ENCODE measurements at regions not wholly inside any gene's neighbourhood (a gene's known extent, or its start where the extent isn't known, plus 50 kb on each side); places are given as distances from the start of the nearest gene placed in this dataset.

DNA sequence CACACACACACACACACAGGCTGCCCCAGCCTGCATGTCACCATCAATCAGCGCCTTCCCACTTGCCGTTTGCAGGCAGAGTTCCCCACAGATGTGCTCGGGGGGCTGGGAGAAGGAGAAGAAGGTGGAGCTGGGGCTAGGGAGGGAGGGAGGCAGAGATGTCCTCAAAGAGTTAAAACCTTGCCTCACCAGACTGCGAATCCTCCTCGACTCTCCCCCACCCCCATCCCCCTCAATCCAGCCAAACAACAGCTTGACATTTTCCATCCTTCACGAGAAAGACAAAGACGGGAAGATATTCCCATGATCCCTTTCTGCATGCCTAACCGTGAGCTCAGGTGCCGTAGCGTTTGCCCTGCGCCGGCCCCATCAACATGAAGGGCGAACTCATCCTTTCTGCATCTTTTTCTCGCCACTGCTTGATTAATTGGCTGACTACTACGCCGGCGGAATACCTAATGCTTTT lies 365.5 kb downstream of the MIAT start:
- no peaks in the 10 kb centered on the region for H3K9me3 ChIP-seq
- H3K4me1 ChIP-seq = no peaks in the 10 kb centered on the region
- TF ChIP-seq POLR2A (IDR thresholded peaks at IDR 0.05) (no peak), POLR2AphosphoS5 (IDR thresholded peaks at IDR 0.05; ENCODE audit: insufficient read depth in 1 of 2, low read depth in 1 of 2) (no peak)
- TF ChIP-seq, protein P1, sequence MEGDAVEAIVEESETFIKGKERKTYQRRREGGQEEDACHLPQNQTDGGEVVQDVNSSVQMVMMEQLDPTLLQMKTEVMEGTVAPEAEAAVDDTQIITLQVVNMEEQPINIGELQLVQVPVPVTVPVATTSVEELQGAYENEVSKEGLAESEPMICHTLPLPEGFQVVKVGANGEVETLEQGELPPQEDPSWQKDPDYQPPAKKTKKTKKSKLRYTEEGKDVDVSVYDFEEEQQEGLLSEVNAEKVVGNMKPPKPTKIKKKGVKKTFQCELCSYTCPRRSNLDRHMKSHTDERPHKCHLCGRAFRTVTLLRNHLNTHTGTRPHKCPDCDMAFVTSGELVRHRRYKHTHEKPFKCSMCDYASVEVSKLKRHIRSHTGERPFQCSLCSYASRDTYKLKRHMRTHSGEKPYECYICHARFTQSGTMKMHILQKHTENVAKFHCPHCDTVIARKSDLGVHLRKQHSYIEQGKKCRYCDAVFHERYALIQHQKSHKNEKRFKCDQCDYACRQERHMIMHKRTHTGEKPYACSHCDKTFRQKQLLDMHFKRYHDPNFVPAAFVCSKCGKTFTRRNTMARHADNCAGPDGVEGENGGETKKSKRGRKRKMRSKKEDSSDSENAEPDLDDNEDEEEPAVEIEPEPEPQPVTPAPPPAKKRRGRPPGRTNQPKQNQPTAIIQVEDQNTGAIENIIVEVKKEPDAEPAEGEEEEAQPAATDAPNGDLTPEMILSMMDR (IDR thresholded peaks at IDR 0.05) = no peak
- DNase-seq (ENCODE audit: extremely low spot score in 2 of 2) = no peak
- intact Hi-C loops (cut with DNase I) = no loop called here
- no peak overlapping the region for H3K27ac ChIP-seq
- no peaks in the 10 kb centered on the region for H3K36me3 ChIP-seq
- H3K27me3 ChIP-seq = no peaks in the 10 kb centered on the region
- H3K4me3 ChIP-seq = no peak overlapping the region

DNA sequence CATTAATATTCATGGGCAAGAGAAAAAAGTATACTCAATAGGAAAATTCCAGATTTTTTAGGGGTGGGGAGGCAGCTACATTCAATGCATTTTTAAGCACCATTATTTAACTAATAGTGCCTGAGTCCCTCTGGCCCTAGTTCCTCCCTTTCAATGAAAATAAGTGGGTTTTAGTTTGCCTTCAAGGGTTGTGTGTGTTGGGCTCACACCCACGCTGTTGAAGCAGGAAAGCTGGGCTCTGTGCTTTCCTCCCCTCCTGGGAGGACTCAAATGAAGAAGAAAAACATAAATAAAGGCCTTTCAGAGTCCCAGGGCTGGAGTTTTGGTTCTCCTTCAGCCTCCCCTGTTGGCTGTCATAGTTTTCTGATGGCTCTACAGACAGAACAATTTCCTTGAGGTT lies 366.2 kb downstream of the MIAT start:
- no peaks in the 10 kb centered on the region for H3K36me3 ChIP-seq
- intact Hi-C loops (cut with DNase I) = no loop called here
- H3K27ac ChIP-seq = no peak overlapping the region
- H3K27me3 ChIP-seq = no peaks in the 10 kb centered on the region
- no peaks in the 10 kb centered on the region for H3K4me1 ChIP-seq
- DNase-seq (ENCODE audit: extremely low spot score in 2 of 2) = no peak
- no peak for TF ChIP-seq POLR2AphosphoS5 (IDR thresholded peaks at IDR 0.05; ENCODE audit: insufficient read depth in 1 of 2, low read depth in 1 of 2)
- no peak for TF ChIP-seq POLR2A (IDR thresholded peaks at IDR 0.05)
- TF ChIP-seq, protein P1 (IDR thresholded peaks at IDR 0.05) = no peak
- no peak overlapping the region for H3K4me3 ChIP-seq
- no peaks in the 10 kb centered on the region for H3K9me3 ChIP-seq

- intact Hi-C loops (cut with DNase I) = no loop called here
- H3K27me3 ChIP-seq = no peaks in the 10 kb centered on the region
- no peak overlapping the region for H3K4me3 ChIP-seq
- no peaks in the 10 kb centered on the region for H3K36me3 ChIP-seq
- no peak overlapping the region for H3K27ac ChIP-seq
- DNase-seq (ENCODE audit: extremely low spot score in 2 of 2) = no peak
- H3K9me3 ChIP-seq = no peaks in the 10 kb centered on the region
- H3K4me1 ChIP-seq = no peaks in the 10 kb centered on the region
- TF ChIP-seq POLR2AphosphoS5 (IDR thresholded peaks at IDR 0.05; ENCODE audit: insufficient read depth in 1 of 2, low read depth in 1 of 2) (no peak), POLR2A (IDR thresholded peaks at IDR 0.05) (no peak)
- TF ChIP-seq, protein P1 (IDR thresholded peaks at IDR 0.05) = no peak
Measured at GRCh38 chr22:27024982-27025381, 367.6 kb downstream of the MIAT start.

DNA sequence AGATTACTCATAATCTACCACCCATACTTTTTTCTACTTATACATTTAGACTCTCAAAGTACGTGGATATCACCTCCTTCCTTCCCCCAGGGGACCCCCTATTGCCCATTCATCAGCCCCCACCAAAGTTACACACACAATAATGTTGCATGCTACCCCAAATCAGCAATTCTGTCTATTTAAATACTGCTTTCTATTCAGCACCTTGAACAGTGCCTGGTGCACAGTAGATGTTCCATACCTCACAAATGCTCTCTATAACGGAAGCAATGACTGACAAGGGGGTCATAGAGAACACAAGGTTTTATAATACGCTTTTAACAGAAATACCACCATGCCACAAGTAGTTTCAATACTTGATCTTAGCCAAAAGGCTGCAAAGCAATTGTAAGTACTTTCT lies 370.7 kb downstream of the MIAT start:
- H3K4me3 ChIP-seq = no peak overlapping the region
- H3K27me3 ChIP-seq = no peaks in the 10 kb centered on the region
- H3K4me1 ChIP-seq = no peaks in the 10 kb centered on the region
- DNase-seq (ENCODE audit: extremely low spot score in 2 of 2) = no peak
- TF ChIP-seq, protein P1 (IDR thresholded peaks at IDR 0.05) = no peak
- TF ChIP-seq POLR2AphosphoS5 (IDR thresholded peaks at IDR 0.05; ENCODE audit: insufficient read depth in 1 of 2, low read depth in 1 of 2) (no peak), POLR2A (IDR thresholded peaks at IDR 0.05) (no peak)
- H3K9me3 ChIP-seq = no peaks in the 10 kb centered on the region
- no peaks in the 10 kb centered on the region for H3K36me3 ChIP-seq
- no peak overlapping the region for H3K27ac ChIP-seq
- intact Hi-C loops (cut with DNase I) = no loop called here

DNA sequence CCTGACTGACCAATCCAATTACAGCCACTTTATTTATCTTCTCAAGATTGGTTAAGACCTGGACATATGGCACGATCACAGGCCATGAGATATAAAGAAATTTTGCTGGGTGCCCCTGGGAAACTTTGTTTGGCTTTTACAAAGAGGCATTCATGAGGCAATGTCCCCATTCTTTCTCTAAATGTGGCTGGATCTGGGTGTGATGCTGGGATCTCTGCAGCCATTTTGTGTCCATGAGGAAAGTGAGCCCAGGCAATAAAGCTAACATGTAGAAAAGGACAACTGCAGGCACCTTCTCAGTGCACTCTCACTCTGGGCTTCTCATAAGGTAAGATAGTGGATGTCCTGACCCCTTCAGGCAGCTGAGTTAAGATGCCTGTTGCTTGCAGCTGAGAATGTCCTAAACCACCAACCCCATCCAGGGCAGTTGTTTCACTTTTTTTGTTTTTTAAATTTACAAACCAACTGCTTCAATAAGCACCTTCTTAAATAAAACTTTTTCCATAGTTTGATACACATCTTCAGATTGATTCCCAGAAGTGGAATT lies 372.3 kb downstream of the MIAT start:
- no peaks in the 10 kb centered on the region for H3K36me3 ChIP-seq

More for the DNA sequence above, 372.3 kb downstream of the MIAT start:
- Histone ChIP-seq H3K27me3 (no peaks in the 10 kb centered on the region), H3K9me3 (no peaks in the 10 kb centered on the region), H3K4me1 (no peaks in the 10 kb centered on the region), H3K4me3 (no peak overlapping the region), H3K27ac (no peak overlapping the region)
- DNase-seq (ENCODE audit: extremely low spot score in 2 of 2) = no peak
- intact Hi-C loops (cut with DNase I) = no loop called here
- no peak for TF ChIP-seq POLR2AphosphoS5 (IDR thresholded peaks at IDR 0.05; ENCODE audit: insufficient read depth in 1 of 2, low read depth in 1 of 2)
- TF ChIP-seq POLR2A (IDR thresholded peaks at IDR 0.05) = no peak
- TF ChIP-seq, protein P1 (IDR thresholded peaks at IDR 0.05) = no peak

All from vagina (tissue), 2 donors.